ENCODE measurements at regions not wholly inside any gene's neighbourhood (a gene's known extent, or its start where the extent isn't known, plus 50 kb on each side); places are given as distances from the start of the nearest gene placed in this dataset.

- no peak overlapping the region for H3K9ac ChIP-seq (ENCODE audit: control insufficient read depth, extremely low read depth, insufficient read depth, low read length)
- FAIRE-seq, result no peak
- TF ChIP-seq EZH2 (IDR thresholded peaks at IDR 0.05; ENCODE audit: low read length), result no peak
- TF ChIP-seq CTCF (optimal IDR thresholded peaks at IDR 0.05 in 1 of 3, IDR thresholded peaks at IDR 0.05 in 1 of 3, conservative IDR thresholded peaks at IDR 0.05 in 1 of 3; ENCODE audit: extremely low read depth in 1 of 3, insufficient read depth in 2 of 3, low read length in 3 of 3), result no peak
- H3K4me3 ChIP-seq (ENCODE audit: control insufficient read depth in 2 of 3, extremely low read depth in 1 of 3, insufficient read depth in 2 of 3, low read depth in 1 of 3, low read length in 3 of 3), result no peak overlapping the region
- dilution Hi-C loops (cut with MboI; ENCODE audit: extremely low pct_ligation_motif_present, low sequenced_read_pairs), result no loop called here
- H3K9me1 ChIP-seq (ENCODE audit: control insufficient read depth, extremely low read depth, insufficient read depth, low read length), result no peaks in the 10 kb centered on the region
- no peaks in the 10 kb centered on the region for H3K4me1 ChIP-seq (ENCODE audit: control insufficient read depth, extremely low read depth, insufficient read depth, low read length)
- no peaks in the 10 kb centered on the region for H3K9me3 ChIP-seq (ENCODE audit: control insufficient read depth, low read depth, low read length)
- no peaks in the 10 kb centered on the region for H3K79me2 ChIP-seq (ENCODE audit: control insufficient read depth, insufficient read depth, low read length)
- no peaks in the 10 kb centered on the region for H4K20me1 ChIP-seq (ENCODE audit: control insufficient read depth, extremely low read depth, insufficient read depth, low read length)
- no peak for DNase-seq (ENCODE audit: low read depth, low spot score)
- H3K4me2 ChIP-seq (ENCODE audit: control insufficient read depth, extremely low read depth, insufficient read depth, low read depth, low read length), result no peak overlapping the region
- H3K27me3 ChIP-seq (ENCODE audit: control insufficient read depth, extremely low read depth, insufficient read depth, low read length), result no peaks in the 10 kb centered on the region
- no peaks in the 10 kb centered on the region for H3K36me3 ChIP-seq (ENCODE audit: control insufficient read depth in 2 of 2, extremely low read depth in 1 of 2, insufficient read depth in 2 of 2, low read length in 2 of 2)
- H3K27ac ChIP-seq (ENCODE audit: control insufficient read depth, insufficient read depth, low read length), result no peak overlapping the region
- H2AFZ ChIP-seq (ENCODE audit: control insufficient read depth, low read length), result no peak overlapping the region
Observed at GRCh38 chr7:125567686-125568085, 638.1 kb upstream of the POT1 start.

DNA sequence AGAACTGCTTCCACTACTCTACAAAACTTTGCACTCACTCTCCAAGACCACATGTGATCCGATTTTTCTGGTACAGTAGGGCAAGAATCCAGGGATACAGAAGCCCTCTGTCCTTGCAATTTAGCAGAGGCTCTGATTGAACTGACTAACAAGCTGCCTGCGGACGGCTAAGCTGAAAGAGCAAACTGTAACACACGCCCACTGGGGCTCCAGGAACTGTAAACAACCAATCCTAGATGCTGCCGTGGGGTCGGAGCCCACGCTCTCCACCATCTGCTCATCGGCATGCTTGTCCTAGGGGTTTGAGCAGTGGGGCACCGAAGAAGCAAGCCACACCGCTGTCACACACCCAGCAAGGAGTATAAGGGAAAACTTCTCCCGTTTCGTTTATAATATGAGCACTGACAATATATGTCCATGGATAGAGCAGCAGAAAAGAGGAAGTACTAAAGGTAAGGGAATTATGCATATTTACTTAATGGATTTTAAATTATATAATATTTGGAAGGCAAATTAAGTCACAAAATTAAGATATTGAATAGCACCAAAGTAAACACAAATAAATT lies 634.4 kb upstream of the POT1 start:
- Histone ChIP-seq H3K9me1 (ENCODE audit: control insufficient read depth, extremely low read depth, insufficient read depth, low read length) (no peaks in the 10 kb centered on the region), H3K9me3 (ENCODE audit: control insufficient read depth, low read depth, low read length) (no peaks in the 10 kb centered on the region), H3K4me2 (ENCODE audit: control insufficient read depth, extremely low read depth, insufficient read depth, low read depth, low read length) (no peak overlapping the region), H3K27me3 (ENCODE audit: control insufficient read depth, extremely low read depth, insufficient read depth, low read length) (no peaks in the 10 kb centered on the region), H3K4me1 (ENCODE audit: control insufficient read depth, extremely low read depth, insufficient read depth, low read length) (no peaks in the 10 kb centered on the region), H3K36me3 (ENCODE audit: control insufficient read depth in 2 of 2, extremely low read depth in 1 of 2, insufficient read depth in 2 of 2, low read length in 2 of 2) (no peaks in the 10 kb centered on the region), H4K20me1 (ENCODE audit: control insufficient read depth, extremely low read depth, insufficient read depth, low read length) (no peaks in the 10 kb centered on the region), H3K27ac (ENCODE audit: control insufficient read depth, insufficient read depth, low read length) (no peak overlapping the region), H2AFZ (ENCODE audit: control insufficient read depth, low read length) (no peak overlapping the region), H3K79me2 (ENCODE audit: control insufficient read depth, insufficient read depth, low read length) (no peaks in the 10 kb centered on the region), H3K4me3 (ENCODE audit: control insufficient read depth in 2 of 3, extremely low read depth in 1 of 3, insufficient read depth in 2 of 3, low read depth in 1 of 3, low read length in 3 of 3) (no peak overlapping the region), H3K9ac (ENCODE audit: control insufficient read depth, extremely low read depth, insufficient read depth, low read length) (no peak overlapping the region)
- dilution Hi-C loops (cut with MboI; ENCODE audit: extremely low pct_ligation_motif_present, low sequenced_read_pairs), result no loop called here
- no peak for FAIRE-seq
- DNase-seq (ENCODE audit: low read depth, low spot score), result no peak
- TF ChIP-seq EZH2 (IDR thresholded peaks at IDR 0.05; ENCODE audit: low read length), result no peak
- TF ChIP-seq CTCF (optimal IDR thresholded peaks at IDR 0.05 in 1 of 3, IDR thresholded peaks at IDR 0.05 in 1 of 3, conservative IDR thresholded peaks at IDR 0.05 in 1 of 3; ENCODE audit: extremely low read depth in 1 of 3, insufficient read depth in 2 of 3, low read length in 3 of 3), result no peak

All from keratinocyte (primary cell).